ENCODE measurements at regions not wholly inside any gene's neighbourhood (a gene's known extent, or its start where the extent isn't known, plus 50 kb on each side); places are given as distances from the start of the nearest gene placed in this dataset. TPM values are rescaled to one million over a fixed set of nuclear protein-coding genes. Genes with fewer than 3 reads are reported as not detected.
"Not testable (repeated sequence)": the region's sequence is repeated elsewhere in the genome, so short reads cannot be mapped to it uniquely, and the experiment has no call there.

- no peaks in the 10 kb centered on the region for H3K4me1 ChIP-seq
- no peaks in the 10 kb centered on the region for H3K27me3 ChIP-seq
- no peak for DNase-seq (ENCODE audit: extremely low spot score in 2 of 2)
- no peaks in the 10 kb centered on the region for H3K9me3 ChIP-seq
- intact Hi-C loops (cut with DNase I): no loop called here
- H3K4me3 ChIP-seq: no peak overlapping the region
- no peak overlapping the region for H3K27ac ChIP-seq
- no peak for TF ChIP-seq POLR2A (IDR thresholded peaks at IDR 0.05)
- TF ChIP-seq POLR2AphosphoS5 (IDR thresholded peaks at IDR 0.05; ENCODE audit: insufficient read depth in 1 of 2, low read depth in 1 of 2): no peak
- TF ChIP-seq, protein P1, sequence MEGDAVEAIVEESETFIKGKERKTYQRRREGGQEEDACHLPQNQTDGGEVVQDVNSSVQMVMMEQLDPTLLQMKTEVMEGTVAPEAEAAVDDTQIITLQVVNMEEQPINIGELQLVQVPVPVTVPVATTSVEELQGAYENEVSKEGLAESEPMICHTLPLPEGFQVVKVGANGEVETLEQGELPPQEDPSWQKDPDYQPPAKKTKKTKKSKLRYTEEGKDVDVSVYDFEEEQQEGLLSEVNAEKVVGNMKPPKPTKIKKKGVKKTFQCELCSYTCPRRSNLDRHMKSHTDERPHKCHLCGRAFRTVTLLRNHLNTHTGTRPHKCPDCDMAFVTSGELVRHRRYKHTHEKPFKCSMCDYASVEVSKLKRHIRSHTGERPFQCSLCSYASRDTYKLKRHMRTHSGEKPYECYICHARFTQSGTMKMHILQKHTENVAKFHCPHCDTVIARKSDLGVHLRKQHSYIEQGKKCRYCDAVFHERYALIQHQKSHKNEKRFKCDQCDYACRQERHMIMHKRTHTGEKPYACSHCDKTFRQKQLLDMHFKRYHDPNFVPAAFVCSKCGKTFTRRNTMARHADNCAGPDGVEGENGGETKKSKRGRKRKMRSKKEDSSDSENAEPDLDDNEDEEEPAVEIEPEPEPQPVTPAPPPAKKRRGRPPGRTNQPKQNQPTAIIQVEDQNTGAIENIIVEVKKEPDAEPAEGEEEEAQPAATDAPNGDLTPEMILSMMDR (IDR thresholded peaks at IDR 0.05): no peak
- no peaks in the 10 kb centered on the region for H3K36me3 ChIP-seq
Measured at GRCh38 chr16:5158494-5158893, 60.9 kb upstream of the EEF2KMT start.

GRCh38 chr16:5156486-5156885, 58.9 kb upstream of the EEF2KMT start:
- H3K27ac ChIP-seq; intact Hi-C loops (cut with DNase I); DNase-seq (ENCODE audit: extremely low spot score in 2 of 2): not testable (repeated sequence)

GRCh38 chr16:5154006-5154405, 56.4 kb upstream of the EEF2KMT start:
- intact Hi-C loops (cut with DNase I); H3K27me3 ChIP-seq; H3K4me1 ChIP-seq; DNase-seq (ENCODE audit: extremely low spot score in 2 of 2); H3K4me3 ChIP-seq; H3K27ac ChIP-seq; H3K9me3 ChIP-seq; H3K36me3 ChIP-seq: not testable (repeated sequence)

More at GRCh38 chr16:5156486-5156885, 58.9 kb upstream of the EEF2KMT start:
- H3K9me3 ChIP-seq, H3K4me1 ChIP-seq, H3K4me3 ChIP-seq, H3K27me3 ChIP-seq, H3K36me3 ChIP-seq: not testable (repeated sequence)

GRCh38 chr16:5151409-5151808, 53.8 kb upstream of the EEF2KMT start:
- H3K4me1 ChIP-seq; H3K4me3 ChIP-seq; H3K27me3 ChIP-seq; H3K9me3 ChIP-seq; H3K27ac ChIP-seq; intact Hi-C loops (cut with DNase I); H3K36me3 ChIP-seq; DNase-seq (ENCODE audit: extremely low spot score in 2 of 2): not testable (repeated sequence)

Small RNA genes lying in the stretch of these regions (microRNA-seq; reads per million reads assigned to microRNA genes)
- not detected for gene MIR8065 (ENCODE audit: borderline number of aligned reads, borderline replicate concordance)

Small RNA genes lying in the stretch of these regions (small RNA-seq; reads per million reads assigned to genes)
- gene AC007012.1 (not detected), gene MIR8065 (not detected), gene RNU6-328P (not detected), gene RNU6-457P (not detected), gene RNU7-99P (not detected), gene SNRPCP20 (not detected)

Data from vagina (tissue), 2 donors.